ACC112 (cell line): ENCODE measurements at regions not wholly inside any gene's neighbourhood (a gene's known extent, or its start where the extent isn't known, plus 50 kb on each side); places are given as distances from the start of the nearest gene placed in this dataset.
"Not testable (repeated sequence)": the region's sequence is repeated elsewhere in the genome, so short reads cannot be mapped to it uniquely, and the experiment has no call there.

ENCODE experiments used
- H2AFZ ChIP-seq: fragments of 200-600 bp; sonication (generic); one replicate; pipeline ENCODE4 v1.6.0; 2017; ENCODE audit warnings: antibody characterized with exemption, low read length; ENCODE audit not compliant: unreplicated experiment
- H3K27ac ChIP-seq: fragments of 200-600 bp; sonication (generic); 2 replicates; pipeline ENCODE4 v1.5.1; 2014; ENCODE audit warnings: low read depth, mild to moderate bottlenecking, antibody characterized with exemption, low read length, moderate library complexity
- H3K27me3 ChIP-seq: fragments of 200-600 bp; sonication (generic); 2 replicates; pipeline ENCODE4 v1.6.1; 2014; ENCODE audit warnings: mild to moderate bottlenecking, antibody characterized with exemption, low read length, moderate library complexity, mixed read lengths; ENCODE audit not compliant: insufficient read depth
- H3K36me3 ChIP-seq: fragments of 200-600 bp; sonication (generic); 2 replicates; pipeline ENCODE4 v1.6.1; 2016; ENCODE audit warnings: mild to moderate bottlenecking, antibody characterized with exemption, low read length, moderate library complexity, mixed read lengths; ENCODE audit not compliant: insufficient read depth
- H3K4me1 ChIP-seq: fragments of 200-600 bp; sonication (generic); one replicate; pipeline ENCODE4 v1.6.1; 2016; ENCODE audit warnings: low read length, mixed read lengths; ENCODE audit not compliant: insufficient read depth, unreplicated experiment, control insufficient read depth
- H3K4me3 ChIP-seq: fragments of 200-600 bp; sonication (generic); 2 replicates; pipeline ENCODE4 v1.5.1; 2014; ENCODE audit warnings: mild to moderate bottlenecking, low read depth, low read length
- H3K79me2 ChIP-seq: fragments of 200-600 bp; sonication (generic); one replicate; pipeline ENCODE4 v1.6.0; 2016; ENCODE audit warnings: low read length; ENCODE audit not compliant: control insufficient read depth, unreplicated experiment, insufficient read depth

GRCh38 chr17:77632619-77633018, 325.9 kb upstream of the TNRC6C start:
- Histone ChIP-seq H3K36me3 (no peaks in the 10 kb centered on the region), H3K27ac (no peak overlapping the region), H3K4me1 (no peaks in the 10 kb centered on the region), H2AFZ (no peak overlapping the region), H3K4me3 (no peak overlapping the region), H3K27me3 (peaks cover 33% of the 10 kb centered on the region), H3K79me2 (no peaks in the 10 kb centered on the region)

GRCh38 chr17:77634710-77635109, 323.8 kb upstream of the TNRC6C start:
- Histone ChIP-seq H3K36me3 (no peaks in the 10 kb centered on the region), H3K4me3 (no peak overlapping the region), H2AFZ (no peak overlapping the region), H3K27me3 (peaks cover 42% of the 10 kb centered on the region), H3K4me1 (no peaks in the 10 kb centered on the region), H3K79me2 (no peaks in the 10 kb centered on the region), H3K27ac (no peak overlapping the region)

- Histone ChIP-seq H3K36me3 (no peaks in the 10 kb centered on the region), H3K4me3 (no peak overlapping the region), H3K79me2 (no peaks in the 10 kb centered on the region), H2AFZ (no peak overlapping the region), H3K27ac (no peak overlapping the region), H3K4me1 (no peaks in the 10 kb centered on the region), H3K27me3 (peaks cover 42% of the 10 kb centered on the region)
Measured at GRCh38 chr17:77635176-77635575, 323.3 kb upstream of the TNRC6C start.

GRCh38 chr17:77635785-77636184, 322.7 kb upstream of the TNRC6C start:
- H3K4me3 ChIP-seq, H2AFZ ChIP-seq, H3K79me2 ChIP-seq, H3K27ac ChIP-seq, H3K36me3 ChIP-seq, H3K4me1 ChIP-seq: not testable (repeated sequence)
- H3K27me3 ChIP-seq, result peaks cover 46% of the 10 kb centered on the region

GRCh38 chr17:77636835-77637817, 321.4 kb upstream of the TNRC6C start:
- H2AFZ ChIP-seq, result no peak overlapping the region
- H3K4me3 ChIP-seq, result no peak overlapping the region
- H3K27ac ChIP-seq, result no peak overlapping the region
- H3K79me2 ChIP-seq, result no peaks in the 10 kb centered on the region
- H3K27me3 ChIP-seq, result peaks cover 57% of the 10 kb centered on the region
- no peaks in the 10 kb centered on the region for H3K4me1 ChIP-seq
- H3K36me3 ChIP-seq, result no peaks in the 10 kb centered on the region

- no peak overlapping the region for H2AFZ ChIP-seq
- no peaks in the 10 kb centered on the region for H3K36me3 ChIP-seq
- H3K4me1 ChIP-seq, result no peaks in the 10 kb centered on the region
- peaks cover 63% of the 10 kb centered on the region for H3K27me3 ChIP-seq
- H3K27ac ChIP-seq, result no peak overlapping the region
- no peak overlapping the region for H3K4me3 ChIP-seq
- H3K79me2 ChIP-seq, result no peaks in the 10 kb centered on the region
Measured at GRCh38 chr17:77637818-77638575, 320.5 kb upstream of the TNRC6C start.

- Histone ChIP-seq H3K27me3 (peaks cover 77% of the 10 kb centered on the region), H3K4me1 (no peaks in the 10 kb centered on the region), H3K36me3 (no peaks in the 10 kb centered on the region), H3K4me3 (no peak overlapping the region), H3K79me2 (no peaks in the 10 kb centered on the region), H2AFZ (no peak overlapping the region), H3K27ac (no peak overlapping the region)
Measured at GRCh38 chr17:77640252-77640651, 318.3 kb upstream of the TNRC6C start.

GRCh38 chr17:77640916-77641605, 317.4 kb upstream of the TNRC6C start:
- Histone ChIP-seq H3K27me3 (peaks cover 80% of the 10 kb centered on the region), H2AFZ (no peak overlapping the region)

GRCh38 chr17:77641718-77642117, 316.8 kb upstream of the TNRC6C start:
- peaks cover 77% of the 10 kb centered on the region for H3K27me3 ChIP-seq

More at GRCh38 chr17:77640916-77641605, 317.4 kb upstream of the TNRC6C start:
- Histone ChIP-seq H3K27ac (no peak overlapping the region), H3K36me3 (no peaks in the 10 kb centered on the region), H3K79me2 (no peaks in the 10 kb centered on the region), H3K4me3 (no peak overlapping the region), H3K4me1 (peaks cover 6% of the 10 kb centered on the region)

GRCh38 chr17:77644181-77645071, 314.1 kb upstream of the TNRC6C start:
- Histone ChIP-seq H3K27ac (no peak overlapping the region), H2AFZ (no peak overlapping the region), H3K4me1 (peaks cover 6% of the 10 kb centered on the region), H3K79me2 (no peaks in the 10 kb centered on the region), H3K27me3 (peaks cover 53% of the 10 kb centered on the region), H3K4me3 (no peak overlapping the region), H3K36me3 (no peaks in the 10 kb centered on the region)

More at GRCh38 chr17:77641718-77642117, 316.8 kb upstream of the TNRC6C start:
- no peaks in the 10 kb centered on the region for H3K36me3 ChIP-seq
- no peaks in the 10 kb centered on the region for H3K79me2 ChIP-seq
- H3K27ac ChIP-seq, result no peak overlapping the region
- H2AFZ ChIP-seq, result no peak overlapping the region
- H3K4me1 ChIP-seq, result peaks cover 6% of the 10 kb centered on the region
- H3K4me3 ChIP-seq, result no peak overlapping the region
